ENCODE measurements at regions not wholly inside any gene's neighbourhood (a gene's known extent, or its start where the extent isn't known, plus 50 kb on each side); places are given as distances from the start of the nearest gene placed in this dataset.

GRCh38 chr2:235201756-235202155, 249.9 kb downstream of the SH3BP4 start:
- Histone ChIP-seq H3K27me3 (ENCODE audit: control insufficient read depth, low read length) (no peaks in the 10 kb centered on the region), H3F3A (ENCODE audit: control insufficient read depth, insufficient read depth) (no peaks in the 10 kb centered on the region), H3K4me1 (ENCODE audit: control insufficient read depth, low read length) (no peaks in the 10 kb centered on the region), H4K20me1 (ENCODE audit: control insufficient read depth, insufficient read depth, low read depth, low read length) (no peaks in the 10 kb centered on the region), H3K4me2 (ENCODE audit: low read length) (no peak overlapping the region), H3K4me3 (ENCODE audit: low read length) (no peak overlapping the region), H3K36me3 (ENCODE audit: control insufficient read depth, low read length) (no peaks in the 10 kb centered on the region), H3K9me3 (ENCODE audit: control insufficient read depth, insufficient read depth, low read length) (no peaks in the 10 kb centered on the region), H3K79me2 (ENCODE audit: control insufficient read depth, low read length) (no peaks in the 10 kb centered on the region), H3K9me2 (replicated peaks; ENCODE audit: control insufficient read depth, low read length) (no peaks in the 10 kb centered on the region), H3K27ac (ENCODE audit: low read depth, low read length) (no peak overlapping the region)
- TF ChIP-seq EZH2phosphoT487 (IDR thresholded peaks at IDR 0.05; ENCODE audit: borderline replicate concordance, low read length) (no peak), CTCF (IDR thresholded peaks at IDR 0.05; ENCODE audit: low read depth, low read length, poor library complexity, severe bottlenecking) (no peak)

GRCh38 chr2:235204948-235205347, 253.1 kb downstream of the SH3BP4 start:
- no peaks in the 10 kb centered on the region for H3K79me2 ChIP-seq (ENCODE audit: control insufficient read depth, low read length)
- H3K27ac ChIP-seq (ENCODE audit: low read depth, low read length): no peak overlapping the region
- H3F3A ChIP-seq (ENCODE audit: control insufficient read depth, insufficient read depth): no peaks in the 10 kb centered on the region
- H3K4me2 ChIP-seq (ENCODE audit: low read length): no peak overlapping the region
- no peaks in the 10 kb centered on the region for H3K27me3 ChIP-seq (ENCODE audit: control insufficient read depth, low read length)
- no peak overlapping the region for H3K4me3 ChIP-seq (ENCODE audit: low read length)
- H3K36me3 ChIP-seq (ENCODE audit: control insufficient read depth, low read length): no peaks in the 10 kb centered on the region
- no peaks in the 10 kb centered on the region for H3K9me3 ChIP-seq (ENCODE audit: control insufficient read depth, insufficient read depth, low read length)
- no peaks in the 10 kb centered on the region for H3K9me2 ChIP-seq (replicated peaks; ENCODE audit: control insufficient read depth, low read length)
- TF ChIP-seq EZH2phosphoT487 (IDR thresholded peaks at IDR 0.05; ENCODE audit: borderline replicate concordance, low read length): no peak
- no peak for TF ChIP-seq CTCF (IDR thresholded peaks at IDR 0.05; ENCODE audit: low read depth, low read length, poor library complexity, severe bottlenecking)
- no peaks in the 10 kb centered on the region for H4K20me1 ChIP-seq (ENCODE audit: control insufficient read depth, insufficient read depth, low read depth, low read length)
- H3K4me1 ChIP-seq (ENCODE audit: control insufficient read depth, low read length): no peaks in the 10 kb centered on the region

GRCh38 chr2:235206399-235206798, 254.6 kb downstream of the SH3BP4 start:
- Histone ChIP-seq H3K4me3 (ENCODE audit: low read length) (no peak overlapping the region), H3F3A (ENCODE audit: control insufficient read depth, insufficient read depth) (no peaks in the 10 kb centered on the region), H3K79me2 (ENCODE audit: control insufficient read depth, low read length) (no peaks in the 10 kb centered on the region), H3K4me2 (ENCODE audit: low read length) (no peak overlapping the region), H4K20me1 (ENCODE audit: control insufficient read depth, insufficient read depth, low read depth, low read length) (no peaks in the 10 kb centered on the region), H3K27ac (ENCODE audit: low read depth, low read length) (no peak overlapping the region), H3K9me2 (replicated peaks; ENCODE audit: control insufficient read depth, low read length) (no peaks in the 10 kb centered on the region), H3K9me3 (ENCODE audit: control insufficient read depth, insufficient read depth, low read length) (no peaks in the 10 kb centered on the region), H3K36me3 (ENCODE audit: control insufficient read depth, low read length) (no peaks in the 10 kb centered on the region), H3K4me1 (ENCODE audit: control insufficient read depth, low read length) (no peaks in the 10 kb centered on the region), H3K27me3 (ENCODE audit: control insufficient read depth, low read length) (no peaks in the 10 kb centered on the region)
- TF ChIP-seq CTCF (IDR thresholded peaks at IDR 0.05; ENCODE audit: low read depth, low read length, poor library complexity, severe bottlenecking) (no peak), EZH2phosphoT487 (IDR thresholded peaks at IDR 0.05; ENCODE audit: borderline replicate concordance, low read length) (no peak)

Measured in DOHH2 (cell line).